BJ (cell line): ENCODE measurements at regions not wholly inside any gene's neighbourhood (a gene's known extent, or its start where the extent isn't known, plus 50 kb on each side); places are given as distances from the start of the nearest gene placed in this dataset.
"Not testable (repeated sequence)": the region's sequence is repeated elsewhere in the genome, so short reads cannot be mapped to it uniquely, and the experiment has no call there.

Experiments
- CTCF ChIA-PET: fragments of 350-600 bp; formaldehyde crosslinking; extraction: SDS; loops from one replicate; lab custom pipeline; 2021; ENCODE audit warnings: antibody characterized with exemption, inconsistent platforms; lab: Yijun Ruan, JAX
- POLR2A ChIA-PET: fragments of 300-600 bp; sonication (Branson Sonifier 250); formaldehyde crosslinking; extraction: SDS; loops from one replicate; lab custom pipeline; 2021; ENCODE audit warnings: antibody characterized with exemption; lab: Charles Lee
- DNase-seq: peaks from one replicate; pipeline ENCODE4 v3.0.0-alpha.2; 2011; ENCODE audit warnings: low read depth
- H3K27me3 ChIP-seq: 2 replicates; pipeline ENCODE4 v1.6.0; 2011; ENCODE audit warnings: low read length; ENCODE audit not compliant: control insufficient read depth, insufficient read depth
- H3K36me3 ChIP-seq: 2 replicates; pipeline ENCODE4 v1.5.1; 2011; ENCODE audit warnings: low read length; ENCODE audit not compliant: control insufficient read depth, insufficient read depth
- H3K4me3 ChIP-seq: 2 replicates; pipeline ENCODE4 v1.5.1; 2011; ENCODE audit warnings: low read depth, mild to moderate bottlenecking, control low read depth, low read length
- CTCF ChIP-seq: IDR thresholded peaks from 2 replicates; pipeline ENCODE4 v1.5.1; 2011; ENCODE audit warnings: low read depth, mild to moderate bottlenecking, control low read depth, inconsistent platforms, low read length, moderate library complexity; ENCODE audit not compliant: insufficient read depth

DNA sequence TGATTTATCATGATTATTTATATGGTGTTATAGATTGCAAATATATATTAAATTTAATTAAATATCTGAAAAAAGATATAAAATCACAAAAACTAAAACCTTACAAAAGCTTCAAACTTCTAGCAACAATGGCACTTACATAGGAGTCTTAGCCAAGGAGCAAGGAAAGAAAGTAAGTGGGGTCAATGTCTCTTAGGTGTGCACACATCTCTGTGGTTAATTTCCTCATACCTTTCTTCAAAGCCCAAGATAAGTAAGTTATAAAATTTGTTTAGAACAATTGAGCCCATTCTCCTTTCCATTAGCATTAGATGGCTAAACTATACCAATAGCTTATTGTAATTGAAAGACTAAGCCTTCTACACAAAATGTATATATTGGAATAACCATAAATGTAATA is 161.6 kb upstream of the PDE4D start:
- DNase-seq = no peak
- CTCF ChIA-PET = interaction anchor here (0.6 kb wide), 1 partner anchor 484 kb away, joined by 3 read pairs; no protein-coding TSS in a partner anchor
- POLR2A ChIA-PET = no interaction called here
- H3K4me3 ChIP-seq = no peak overlapping the region
- no peaks in the 10 kb centered on the region for H3K27me3 ChIP-seq
- no peak for TF ChIP-seq CTCF
- H3K36me3 ChIP-seq = no peaks in the 10 kb centered on the region

GRCh38 chr5:60041996-60042664 is 148.6 kb upstream of the PDE4D start:
- H3K4me3 ChIP-seq, POLR2A ChIA-PET, CTCF ChIA-PET, H3K27me3 ChIP-seq, H3K36me3 ChIP-seq, DNase-seq: not testable (repeated sequence)

- CTCF ChIA-PET, H3K27me3 ChIP-seq, POLR2A ChIA-PET, H3K36me3 ChIP-seq, DNase-seq, H3K4me3 ChIP-seq: not testable (repeated sequence)
Measured at GRCh38 chr5:60041508-60041907, 148.0 kb upstream of the PDE4D start.

DNA sequence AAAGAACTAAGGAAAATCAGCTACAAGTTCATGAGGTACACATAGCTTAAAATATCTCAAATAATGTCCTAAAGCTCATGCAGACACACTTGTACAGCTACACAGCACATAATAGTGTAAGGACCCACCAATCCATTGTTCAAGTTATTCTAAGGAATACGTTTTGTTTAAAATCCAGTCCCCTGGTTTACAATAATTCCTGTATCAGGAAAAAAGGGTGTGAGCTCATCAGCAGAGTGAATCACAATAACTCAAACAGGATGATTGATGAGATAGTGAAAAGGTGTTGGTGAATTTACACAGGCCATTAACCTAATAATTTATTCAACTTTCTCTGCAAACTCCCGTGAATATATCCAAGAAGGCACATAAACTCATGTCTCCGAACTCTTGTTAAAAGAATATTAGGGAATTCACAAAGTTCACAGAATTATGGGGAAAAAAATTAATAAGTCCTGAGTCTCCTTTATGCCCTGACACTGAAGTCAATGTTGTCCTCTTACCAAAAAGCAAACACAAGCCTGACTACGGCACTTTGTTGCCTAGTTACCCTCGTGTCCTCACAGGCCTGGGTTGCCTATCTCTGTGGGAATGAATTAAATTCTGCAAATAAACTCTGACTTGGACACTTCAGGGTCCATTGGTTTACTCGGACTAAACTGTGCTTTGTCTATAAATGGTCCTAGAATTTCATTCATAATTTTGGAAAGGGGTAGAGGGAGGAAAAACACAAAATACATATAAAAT is 142.8 kb upstream of the PDE4D start:
- Histone ChIP-seq H3K36me3 (no peaks in the 10 kb centered on the region), H3K27me3 (no peaks in the 10 kb centered on the region), H3K4me3 (no peak overlapping the region)
- ChIA-PET POLR2A (no interaction called here), CTCF (interaction anchor here (0.6 kb wide), 1 partner anchor 22 kb away, joined by 4 read pairs; no protein-coding TSS in a partner anchor)
- no peak for TF ChIP-seq CTCF
- no peak for DNase-seq

DNA sequence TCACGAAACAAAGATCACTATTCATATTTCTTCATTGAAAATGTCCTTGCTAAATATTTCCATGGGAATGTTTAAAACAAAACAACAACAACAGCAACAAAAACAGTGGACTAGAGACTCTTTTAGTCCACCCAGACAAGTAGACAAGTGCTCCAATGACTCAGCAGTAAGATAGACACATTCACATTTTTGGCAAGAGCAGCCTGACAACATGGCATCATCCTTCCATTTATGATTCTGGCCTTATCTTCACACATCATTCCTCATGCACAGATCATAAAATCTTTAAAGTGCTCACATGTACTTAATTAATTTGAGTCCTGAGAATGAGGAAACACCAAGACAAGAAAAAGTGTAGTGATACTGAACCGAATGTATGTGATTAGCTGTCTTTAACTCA is 132.6 kb upstream of the PDE4D start:
- H3K27me3 ChIP-seq = no peaks in the 10 kb centered on the region
- ChIA-PET POLR2A (no interaction called here), CTCF (no interaction called here)
- H3K36me3 ChIP-seq = no peaks in the 10 kb centered on the region
- no peak for TF ChIP-seq CTCF
- H3K4me3 ChIP-seq = no peak overlapping the region
- DNase-seq = peak; percentile 77

DNA sequence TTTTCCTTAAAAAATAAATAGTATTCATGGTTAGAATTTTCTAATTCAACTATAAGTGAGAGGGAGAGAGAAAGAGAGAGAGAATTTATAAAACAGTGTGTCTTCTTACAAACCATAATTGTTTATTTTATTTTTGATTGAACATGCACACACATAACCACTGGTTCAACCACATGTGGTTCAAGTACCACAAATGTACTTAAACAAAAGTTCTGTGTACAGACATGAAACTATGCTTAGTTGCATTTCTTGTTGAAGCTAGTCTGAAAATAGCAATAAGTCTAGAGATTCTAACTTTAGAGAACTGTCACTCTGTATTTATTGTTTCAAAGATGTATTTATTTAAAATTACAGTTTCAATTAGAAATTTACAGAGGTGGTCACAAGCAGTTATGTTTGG is 130.6 kb upstream of the PDE4D start:
- POLR2A ChIA-PET = no interaction called here
- no peak overlapping the region for H3K4me3 ChIP-seq
- CTCF ChIA-PET = no interaction called here
- no peak for TF ChIP-seq CTCF
- H3K27me3 ChIP-seq = no peaks in the 10 kb centered on the region
- no peak for DNase-seq
- no peaks in the 10 kb centered on the region for H3K36me3 ChIP-seq
